GM21529 (cell line): ENCODE measurements at regions not wholly inside any gene's neighbourhood (a gene's known extent, or its start where the extent isn't known, plus 50 kb on each side); places are given as distances from the start of the nearest gene placed in this dataset.

Source experiments
- ATAC-seq: cut with Tn5 transposase; IDR thresholded peaks from one replicate; pipeline ENCODE4 v1.9.1; 2021; ENCODE audit not compliant: unreplicated experiment

- no peak for ATAC-seq
Measured at GRCh38 chrX:11949291-11949690, 189.0 kb upstream of the FRMPD4 start.

GRCh38 chrX:11952176-11952720 lies 186.0 kb upstream of the FRMPD4 start:
- ATAC-seq: no peak

- no peak for ATAC-seq
Measured at GRCh38 chrX:11953615-11954014, 184.7 kb upstream of the FRMPD4 start.

GRCh38 chrX:11954176-11954575 lies 184.1 kb upstream of the FRMPD4 start:
- no peak for ATAC-seq

GRCh38 chrX:11960031-11960430 lies 178.2 kb upstream of the FRMPD4 start:
- ATAC-seq: no peak

- no peak for ATAC-seq
Measured at GRCh38 chrX:11965436-11965835, 172.8 kb upstream of the FRMPD4 start.

- no peak for ATAC-seq
Measured at GRCh38 chrX:11967986-11968869, 170.0 kb upstream of the FRMPD4 start.

GRCh38 chrX:11968991-11969390 lies 169.3 kb upstream of the FRMPD4 start:
- no peak for ATAC-seq

- no peak for ATAC-seq
Measured at GRCh38 chrX:11970578-11971359, 167.5 kb upstream of the FRMPD4 start.

GRCh38 chrX:11976663-11977062 lies 161.6 kb upstream of the FRMPD4 start:
- ATAC-seq: no peak

- no peak for ATAC-seq
Measured at GRCh38 chrX:11992271-11992670, 146.0 kb upstream of the FRMPD4 start.

- no peak for ATAC-seq
Measured at GRCh38 chrX:11995146-11995545, 143.1 kb upstream of the FRMPD4 start.

- no peak for ATAC-seq
Measured at GRCh38 chrX:11996810-11997209, 141.5 kb upstream of the FRMPD4 start.

- no peak for ATAC-seq
Measured at GRCh38 chrX:11998944-11999343, 139.3 kb upstream of the FRMPD4 start.

- no peak for ATAC-seq
Measured at GRCh38 chrX:12002876-12003275, 135.4 kb upstream of the FRMPD4 start.

GRCh38 chrX:12007881-12008280 lies 130.4 kb upstream of the FRMPD4 start:
- no peak for ATAC-seq

GRCh38 chrX:12010436-12010835 lies 127.8 kb upstream of the FRMPD4 start:
- no peak for ATAC-seq

GRCh38 chrX:12011075-12011474 lies 127.2 kb upstream of the FRMPD4 start:
- ATAC-seq: no peak

GRCh38 chrX:12013211-12013618 lies 125.1 kb upstream of the FRMPD4 start:
- no peak for ATAC-seq

- ATAC-seq: no peak
Measured at GRCh38 chrX:12021698-12022097, 116.6 kb upstream of the FRMPD4 start.

- no peak for ATAC-seq
Measured at GRCh38 chrX:12026481-12026880, 111.8 kb upstream of the FRMPD4 start.

GRCh38 chrX:12032082-12032481 lies 106.2 kb upstream of the FRMPD4 start:
- ATAC-seq: no peak
